ENCODE measurements at regions not wholly inside any gene's neighbourhood (a gene's known extent, or its start where the extent isn't known, plus 50 kb on each side); places are given as distances from the start of the nearest gene placed in this dataset.

GRCh38 chr16:47884116-47884725, 271.6 kb downstream of the ABCC12 start:
- no peak overlapping the region for H3K4me3 ChIP-seq (ENCODE audit: low read depth, poor library complexity, severe bottlenecking)
- TF ChIP-seq, protein P1, sequence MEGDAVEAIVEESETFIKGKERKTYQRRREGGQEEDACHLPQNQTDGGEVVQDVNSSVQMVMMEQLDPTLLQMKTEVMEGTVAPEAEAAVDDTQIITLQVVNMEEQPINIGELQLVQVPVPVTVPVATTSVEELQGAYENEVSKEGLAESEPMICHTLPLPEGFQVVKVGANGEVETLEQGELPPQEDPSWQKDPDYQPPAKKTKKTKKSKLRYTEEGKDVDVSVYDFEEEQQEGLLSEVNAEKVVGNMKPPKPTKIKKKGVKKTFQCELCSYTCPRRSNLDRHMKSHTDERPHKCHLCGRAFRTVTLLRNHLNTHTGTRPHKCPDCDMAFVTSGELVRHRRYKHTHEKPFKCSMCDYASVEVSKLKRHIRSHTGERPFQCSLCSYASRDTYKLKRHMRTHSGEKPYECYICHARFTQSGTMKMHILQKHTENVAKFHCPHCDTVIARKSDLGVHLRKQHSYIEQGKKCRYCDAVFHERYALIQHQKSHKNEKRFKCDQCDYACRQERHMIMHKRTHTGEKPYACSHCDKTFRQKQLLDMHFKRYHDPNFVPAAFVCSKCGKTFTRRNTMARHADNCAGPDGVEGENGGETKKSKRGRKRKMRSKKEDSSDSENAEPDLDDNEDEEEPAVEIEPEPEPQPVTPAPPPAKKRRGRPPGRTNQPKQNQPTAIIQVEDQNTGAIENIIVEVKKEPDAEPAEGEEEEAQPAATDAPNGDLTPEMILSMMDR (IDR thresholded peaks at IDR 0.05) = no peak
- no peak for TF ChIP-seq POLR2A (IDR thresholded peaks at IDR 0.05)
- intact Hi-C loops (cut with DNase I; ENCODE audit: low total_unique reads) = no loop called here
- no peak for DNase-seq (ENCODE audit: low spot score in 2 of 2)
- WGBS, 2 donors = 23 to 30% methylated on average over 2 of the region's 2 CpGs

GRCh38 chr16:47881574-47881973, 274.2 kb downstream of the ABCC12 start:
- intact Hi-C loops (cut with DNase I; ENCODE audit: low total_unique reads) = no loop called here
- TF ChIP-seq POLR2A (IDR thresholded peaks at IDR 0.05) = no peak
- TF ChIP-seq, protein P1 (IDR thresholded peaks at IDR 0.05) = no peak
- H3K4me3 ChIP-seq (ENCODE audit: low read depth, poor library complexity, severe bottlenecking) = no peak overlapping the region
- no peak for DNase-seq (ENCODE audit: low spot score in 2 of 2)
- WGBS, 2 donors = 64 to 73% methylated on average over 4 of the region's 4 CpGs

DNA sequence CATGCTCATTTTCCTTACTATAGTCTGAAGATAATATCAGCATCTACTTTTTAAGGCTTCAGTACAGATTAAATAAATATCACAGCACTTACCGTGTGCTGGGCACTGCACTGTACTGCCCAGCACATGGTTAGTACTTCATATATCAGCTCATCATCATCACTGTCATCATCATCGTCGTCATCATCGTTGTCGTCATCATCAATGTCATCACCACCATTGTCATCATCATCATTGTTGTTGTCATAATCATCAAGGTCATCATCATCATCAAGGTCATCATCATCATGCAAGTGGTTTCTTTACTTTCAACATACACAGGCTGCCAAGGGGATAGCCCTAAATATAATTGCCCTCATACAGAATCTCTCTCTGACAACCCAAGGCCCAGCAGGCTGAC, 275.1 kb downstream of the ABCC12 start:
- no peak for DNase-seq (ENCODE audit: low spot score in 2 of 2)
- no peak overlapping the region for H3K4me3 ChIP-seq (ENCODE audit: low read depth, poor library complexity, severe bottlenecking)
- TF ChIP-seq, protein P1 (IDR thresholded peaks at IDR 0.05) = no peak
- no peak for TF ChIP-seq POLR2A (IDR thresholded peaks at IDR 0.05)
- WGBS, 2 donors = 94 to 95% methylated on average over 5 of the region's 5 CpGs
- intact Hi-C loops (cut with DNase I; ENCODE audit: low total_unique reads) = no loop called here

- no peak overlapping the region for H3K4me3 ChIP-seq (ENCODE audit: low read depth, poor library complexity, severe bottlenecking)
- intact Hi-C loops (cut with DNase I; ENCODE audit: low total_unique reads) = no loop called here
- 69 to 76% methylated on average over 3 of the region's 3 CpGs for WGBS, 2 donors
- DNase-seq (ENCODE audit: low spot score in 2 of 2) = no peak
- TF ChIP-seq POLR2A (IDR thresholded peaks at IDR 0.05) = no peak
- TF ChIP-seq, protein P1 (IDR thresholded peaks at IDR 0.05) = no peak
Measured at GRCh38 chr16:47877166-47877565, 278.6 kb downstream of the ABCC12 start.

DNA sequence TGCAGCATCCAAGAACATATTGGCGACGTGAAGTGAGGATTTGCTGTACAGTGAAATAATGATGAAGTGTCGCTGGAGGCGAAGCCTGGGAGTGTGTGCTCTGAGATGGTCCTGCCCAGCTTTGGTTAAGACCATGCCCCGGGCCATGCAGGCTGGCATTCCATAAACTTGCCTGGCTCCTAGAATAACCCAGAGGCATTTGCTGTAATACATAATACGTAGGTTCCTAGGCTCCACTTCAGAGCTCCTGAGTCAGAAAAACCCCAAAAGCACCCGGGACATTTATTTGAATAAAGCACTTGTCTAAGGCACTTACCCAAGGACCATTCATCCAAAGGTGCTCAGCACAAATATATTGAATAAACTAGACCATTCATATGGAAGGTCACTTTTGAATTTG, 279.3 kb downstream of the ABCC12 start:
- intact Hi-C loops (cut with DNase I; ENCODE audit: low total_unique reads) = no loop called here
- no peak overlapping the region for H3K4me3 ChIP-seq (ENCODE audit: low read depth, poor library complexity, severe bottlenecking)
- TF ChIP-seq, protein P1 (IDR thresholded peaks at IDR 0.05) = no peak
- no peak for TF ChIP-seq POLR2A (IDR thresholded peaks at IDR 0.05)
- WGBS, 2 donors = 80 to 82% methylated on average over 7 of the region's 7 CpGs
- no peak for DNase-seq (ENCODE audit: low spot score in 2 of 2)

- no peak for TF ChIP-seq POLR2A (IDR thresholded peaks at IDR 0.05)
- TF ChIP-seq, protein P1 (IDR thresholded peaks at IDR 0.05) = no peak
- WGBS, 2 donors = 86 to 90% methylated on average over 5 of the region's 5 CpGs
- intact Hi-C loops (cut with DNase I; ENCODE audit: low total_unique reads) = no loop called here
Measured at GRCh38 chr16:47873434-47873833, 282.4 kb downstream of the ABCC12 start.

More at GRCh38 chr16:47873434-47873833, 282.4 kb downstream of the ABCC12 start:
- no peak for DNase-seq (ENCODE audit: low spot score in 2 of 2)
- H3K4me3 ChIP-seq (ENCODE audit: low read depth, poor library complexity, severe bottlenecking) = no peak overlapping the region
